Subcutaneous abdominal adipose tissue (tissue), 5 donors: ENCODE measurements at regions not wholly inside any gene's neighbourhood (a gene's known extent, or its start where the extent isn't known, plus 50 kb on each side); places are given as distances from the start of the nearest gene placed in this dataset.
"Not testable (repeated sequence)": the region's sequence is repeated elsewhere in the genome, so short reads cannot be mapped to it uniquely, and the experiment has no call there.

ENCODE experiments used
- H3K27ac ChIP-seq: one replicate; pipeline ENCODE4 v1.7.0; 2013; ENCODE audit warnings: low read depth, mild to moderate bottlenecking, inconsistent platforms, low read length, moderate library complexity
- H3K27me3 ChIP-seq, 5 donors: one replicate each; pipeline ENCODE4 v1.7.0; 2013; ENCODE audit warnings: low read length in 5 of 5, inconsistent platforms in 1 of 5; ENCODE audit not compliant: control insufficient read depth in 5 of 5, insufficient read depth in 4 of 5
- H3K36me3 ChIP-seq, 5 donors: one replicate each; pipeline ENCODE4 v1.7.0; 2013; ENCODE audit warnings: low read length in 5 of 5; ENCODE audit not compliant: control insufficient read depth in 5 of 5, insufficient read depth in 5 of 5
- H3K4me1 ChIP-seq, 5 donors: one replicate each; pipeline ENCODE4 v1.7.0; 2013; ENCODE audit warnings: low read length in 5 of 5, mild to moderate bottlenecking in 3 of 5, moderate library complexity in 1 of 5; ENCODE audit not compliant: control insufficient read depth in 5 of 5, insufficient read depth in 5 of 5
- H3K4me3 ChIP-seq, 5 donors: one replicate each; pipeline ENCODE4 v1.7.0; 2013; ENCODE audit warnings: low read length in 5 of 5, low read depth in 1 of 5
- H3K9ac ChIP-seq, 5 donors: one replicate each; pipeline ENCODE4 v1.7.0; 2013; ENCODE audit warnings: low read length in 5 of 5, mild to moderate bottlenecking in 4 of 5, moderate library complexity in 3 of 5
- H3K9me3 ChIP-seq, 5 donors: one replicate each; pipeline ENCODE4 v1.7.0; 2013; ENCODE audit warnings: low read length in 5 of 5; ENCODE audit not compliant: control insufficient read depth in 5 of 5
- donor health status: healthy.
- donor health status: healthy.
- donor health status: healthy.
- donor health status: healthy.
- donor health status: healthy.

- no peak overlapping the region for H3K4me3 ChIP-seq
- no peak overlapping the region for H3K27ac ChIP-seq
- peaks cover 0 to 2% (median 0%) of the 10 kb centered on the region in 5 donors for H3K4me1 ChIP-seq
- H3K27me3 ChIP-seq = peaks cover 0 to 3% (median 0%) of the 10 kb centered on the region in 5 donors
- H3K36me3 ChIP-seq = no peaks in the 10 kb centered on the region
- H3K9me3 ChIP-seq = peaks cover 0 to 9% (median 0%) of the 10 kb centered on the region in 5 donors
- no peak overlapping the region for H3K9ac ChIP-seq
Measured at GRCh38 chr12:105440037-105440664, 109.7 kb downstream of the C12orf75 start.

- Histone ChIP-seq H3K27me3 (peaks cover 0 to 3% (median 0%) of the 10 kb centered on the region in 5 donors), H3K4me1 (peaks cover 0 to 9% (median 0%) of the 10 kb centered on the region in 5 donors), H3K9me3 (peaks cover 0 to 6% (median 0%) of the 10 kb centered on the region in 5 donors), H3K9ac (no peak overlapping the region), H3K4me3 (no peak overlapping the region), H3K27ac (no peak overlapping the region), H3K36me3 (no peaks in the 10 kb centered on the region)
Measured at GRCh38 chr12:105443802-105444652, 113.5 kb downstream of the C12orf75 start.

- Histone ChIP-seq H3K9ac (no peak overlapping the region), H3K36me3 (no peaks in the 10 kb centered on the region)
Measured at GRCh38 chr12:105444653-105445102, 114.2 kb downstream of the C12orf75 start.

GRCh38 chr12:105445249-105445648, 114.8 kb downstream of the C12orf75 start:
- Histone ChIP-seq H3K4me1 (peaks cover 0 to 9% (median 0%) of the 10 kb centered on the region in 5 donors), H3K9ac (no peak overlapping the region), H3K36me3 (no peaks in the 10 kb centered on the region), H3K9me3 (peaks cover 0 to 1% (median 0%) of the 10 kb centered on the region in 5 donors), H3K27ac (no peak overlapping the region), H3K4me3 (no peak overlapping the region), H3K27me3 (peaks cover 0 to 3% (median 0%) of the 10 kb centered on the region in 5 donors)

More at GRCh38 chr12:105444653-105445102, 114.2 kb downstream of the C12orf75 start:
- H3K9me3 ChIP-seq = peaks cover 0 to 6% (median 0%) of the 10 kb centered on the region in 5 donors
- H3K4me1 ChIP-seq = peaks cover 0 to 9% (median 0%) of the 10 kb centered on the region in 5 donors
- no peak overlapping the region for H3K27ac ChIP-seq
- peaks cover 0 to 3% (median 0%) of the 10 kb centered on the region in 5 donors for H3K27me3 ChIP-seq
- H3K4me3 ChIP-seq = no peak overlapping the region

- Histone ChIP-seq H3K9ac (no peak overlapping the region), H3K4me3 (no peak overlapping the region), H3K4me1 (peaks cover 0 to 9% (median 0%) of the 10 kb centered on the region in 5 donors), H3K27me3 (peaks cover 0 to 3% (median 0%) of the 10 kb centered on the region in 5 donors), H3K27ac (no peak overlapping the region), H3K36me3 (no peaks in the 10 kb centered on the region), H3K9me3 (no peaks in the 10 kb centered on the region)
Measured at GRCh38 chr12:105445649-105446048, 115.2 kb downstream of the C12orf75 start.

GRCh38 chr12:105446460-105446859, 116.0 kb downstream of the C12orf75 start:
- not testable (repeated sequence) for H3K4me3 ChIP-seq, H3K9ac ChIP-seq, H3K9me3 ChIP-seq, H3K27ac ChIP-seq, H3K36me3 ChIP-seq, H3K27me3 ChIP-seq, H3K4me1 ChIP-seq

- H3K9ac ChIP-seq = no peak overlapping the region
- no peak overlapping the region for H3K4me3 ChIP-seq
- peaks cover 0 to 9% (median 0%) of the 10 kb centered on the region in 5 donors for H3K4me1 ChIP-seq
- H3K9me3 ChIP-seq = no peaks in the 10 kb centered on the region
- H3K36me3 ChIP-seq = no peaks in the 10 kb centered on the region
- no peaks in the 10 kb centered on the region for H3K27me3 ChIP-seq
- H3K27ac ChIP-seq = no peak overlapping the region
Measured at GRCh38 chr12:105449431-105449830, 118.9 kb downstream of the C12orf75 start.

GRCh38 chr12:105451211-105451610, 120.7 kb downstream of the C12orf75 start:
- no peaks in the 10 kb centered on the region for H3K9me3 ChIP-seq
- H3K4me3 ChIP-seq = no peak overlapping the region
- no peak overlapping the region for H3K27ac ChIP-seq

GRCh38 chr12:105451798-105452197, 121.3 kb downstream of the C12orf75 start:
- Histone ChIP-seq H3K27me3 (no peaks in the 10 kb centered on the region), H3K36me3 (no peaks in the 10 kb centered on the region), H3K9ac (no peak overlapping the region), H3K4me1 (no peaks in the 10 kb centered on the region), H3K27ac (no peak overlapping the region), H3K4me3 (no peak overlapping the region), H3K9me3 (no peaks in the 10 kb centered on the region)

More at GRCh38 chr12:105451211-105451610, 120.7 kb downstream of the C12orf75 start:
- H3K4me1 ChIP-seq = peaks cover 0 to 3% (median 0%) of the 10 kb centered on the region in 5 donors
- no peaks in the 10 kb centered on the region for H3K27me3 ChIP-seq
- H3K9ac ChIP-seq = no peak overlapping the region
- no peaks in the 10 kb centered on the region for H3K36me3 ChIP-seq

- Histone ChIP-seq H3K4me1 (no peaks in the 10 kb centered on the region), H3K4me3 (no peak overlapping the region), H3K27ac (no peak overlapping the region), H3K9me3 (peaks cover 0 to 4% (median 0%) of the 10 kb centered on the region in 5 donors), H3K27me3 (no peaks in the 10 kb centered on the region), H3K9ac (no peak overlapping the region), H3K36me3 (no peaks in the 10 kb centered on the region)
Measured at GRCh38 chr12:105453316-105453715, 122.8 kb downstream of the C12orf75 start.
